H7 (cell line): ENCODE measurements at regions not wholly inside any gene's neighbourhood (a gene's known extent, or its start where the extent isn't known, plus 50 kb on each side); places are given as distances from the start of the nearest gene placed in this dataset.

ENCODE experiments used
- DNase-seq: peaks from one replicate; pipeline ENCODE4 v3.0.0; 2012
- H3K27me3 ChIP-seq: 2 replicates; pipeline ENCODE4 v1.6.0; 2011; ENCODE audit warnings: mild to moderate bottlenecking, low read length; ENCODE audit not compliant: control insufficient read depth, insufficient read depth
- H3K36me3 ChIP-seq: replicated peaks from 2 replicates; pipeline ENCODE4 v1.5.1; 2011; ENCODE audit warnings: low read length; ENCODE audit not compliant: control insufficient read depth, insufficient read depth
- H3K4me3 ChIP-seq: 2 replicates; pipeline ENCODE4 v1.5.1; 2011; ENCODE audit warnings: low read depth, mild to moderate bottlenecking, control low read depth, low read length, moderate library complexity; ENCODE audit not compliant: insufficient read depth

DNA sequence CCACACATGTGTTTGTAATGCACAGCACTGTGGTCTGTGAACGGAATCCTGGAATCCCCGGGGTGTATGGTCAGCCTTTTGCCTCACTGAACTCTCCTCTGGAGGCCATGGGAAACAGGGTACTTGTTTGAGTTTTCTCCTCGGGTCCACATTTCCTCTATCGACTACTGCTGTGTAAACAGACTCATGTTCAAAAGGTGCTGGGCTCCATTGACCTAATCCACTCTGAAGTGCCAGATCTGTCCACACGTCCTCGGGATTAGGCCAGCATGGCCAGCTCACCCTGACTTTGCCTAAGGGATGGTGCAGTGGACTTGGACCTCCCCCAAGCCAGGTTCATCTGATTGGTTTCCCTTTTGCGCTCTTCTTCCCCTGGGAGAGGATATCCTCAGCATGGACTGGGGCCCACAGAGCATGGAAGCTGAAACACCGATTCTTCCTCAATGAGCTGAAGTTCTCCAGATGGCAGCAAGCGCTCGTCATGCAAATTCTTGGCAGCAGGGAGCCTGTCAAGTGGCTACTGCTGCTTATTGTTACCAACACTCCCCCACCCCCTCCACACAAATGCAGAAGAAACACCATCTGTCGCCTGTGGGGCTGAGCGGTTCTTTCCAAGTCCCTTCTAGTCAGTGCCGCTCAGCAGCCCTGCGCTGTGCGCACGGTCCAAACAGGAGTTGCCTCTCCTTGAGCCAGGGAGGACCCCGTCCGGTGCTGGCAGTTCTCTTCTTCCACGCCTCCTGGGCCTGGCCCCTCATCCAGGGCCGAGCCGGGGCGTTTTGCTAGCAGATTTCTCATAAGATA is 292.6 kb upstream of the MARCKS start:
- H3K4me3 ChIP-seq, result peak overlapping the region; percentile 4; the same call in 1 of the 2 replicates
- H3K36me3 ChIP-seq, result no peaks in the 10 kb centered on the region
- H3K27me3 ChIP-seq, result no peaks in the 10 kb centered on the region
- peak; percentile 72 for DNase-seq

DNA sequence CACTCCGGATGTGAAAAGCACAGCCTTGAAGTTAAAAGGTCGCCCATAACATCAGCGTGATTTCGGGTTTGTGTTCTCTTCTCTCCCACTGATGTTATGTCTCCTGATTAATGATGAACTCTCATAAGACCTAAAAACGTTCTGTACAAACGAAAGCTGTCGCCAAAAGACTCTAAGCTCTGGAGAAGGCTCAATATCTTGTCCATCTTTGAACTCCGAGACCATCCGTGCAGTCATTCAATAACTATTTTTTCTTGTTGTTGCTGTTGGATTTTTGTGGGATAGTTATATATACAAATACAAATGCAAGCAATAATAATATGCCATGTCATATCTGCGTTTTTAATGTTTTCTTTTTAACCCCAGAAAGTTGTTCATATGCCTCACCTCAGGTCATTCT is 291.8 kb upstream of the MARCKS start:
- DNase-seq, result no peak
- H3K27me3 ChIP-seq, result no peaks in the 10 kb centered on the region
- H3K4me3 ChIP-seq, result no peak overlapping the region
- H3K36me3 ChIP-seq, result no peaks in the 10 kb centered on the region

DNA sequence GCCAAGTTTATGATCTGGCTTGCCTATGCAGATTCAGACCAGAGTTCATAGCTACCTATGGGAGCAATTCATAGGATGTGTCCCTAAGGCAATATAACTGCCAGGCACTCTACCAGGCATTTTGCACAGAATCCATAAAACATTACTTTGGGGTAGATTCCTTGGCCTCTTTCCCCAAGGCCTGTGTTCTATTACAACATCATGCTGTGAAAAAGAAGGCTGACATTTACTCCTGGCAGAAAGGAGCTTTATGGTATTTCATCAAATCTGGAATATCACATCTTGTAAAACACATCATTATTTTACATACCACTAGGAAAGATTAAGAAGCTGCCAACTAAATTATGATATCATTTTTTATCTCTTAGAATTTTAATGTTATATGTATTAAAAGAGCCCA is 287.0 kb upstream of the MARCKS start:
- no peak for DNase-seq
- Histone ChIP-seq H3K4me3 (no peak overlapping the region), H3K36me3 (no peaks in the 10 kb centered on the region), H3K27me3 (no peaks in the 10 kb centered on the region)

DNA sequence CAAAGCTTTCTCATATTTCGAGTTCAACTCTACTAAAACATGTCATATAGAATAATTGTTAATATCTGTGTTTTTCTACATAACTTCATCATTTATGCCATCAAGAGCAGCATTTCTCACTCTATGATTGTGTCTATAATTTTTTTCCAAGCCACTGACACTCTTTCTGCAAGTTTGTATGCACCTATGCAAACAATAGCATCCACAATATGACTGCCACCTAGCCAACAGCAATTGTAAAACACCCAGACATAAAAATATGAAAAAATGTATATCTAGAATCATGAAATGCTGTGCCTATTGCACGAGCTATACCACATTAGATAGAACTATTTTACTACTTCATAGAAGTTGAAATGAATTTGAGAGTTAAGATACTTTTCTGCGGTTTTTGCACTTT is 286.5 kb upstream of the MARCKS start:
- DNase-seq, result no peak
- no peaks in the 10 kb centered on the region for H3K27me3 ChIP-seq
- no peaks in the 10 kb centered on the region for H3K36me3 ChIP-seq
- H3K4me3 ChIP-seq, result no peak overlapping the region

DNA sequence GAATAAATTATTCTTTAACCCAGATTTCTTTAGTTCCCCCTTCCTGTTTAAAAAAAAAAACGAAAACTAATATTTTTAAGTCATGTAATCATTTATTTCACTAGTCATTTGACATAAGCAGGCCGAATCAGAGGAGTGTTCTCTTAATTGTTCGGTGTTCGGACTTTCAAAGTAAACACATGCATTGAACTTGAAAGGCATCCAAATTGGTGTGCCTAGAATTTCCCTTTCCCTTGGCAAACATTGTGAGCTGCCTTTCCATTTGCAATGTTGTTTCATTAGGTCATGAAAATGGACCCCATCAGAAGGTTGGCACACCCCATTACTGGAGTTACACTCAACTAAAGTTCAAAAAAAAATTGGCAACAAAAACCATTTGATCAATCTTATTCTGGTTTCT is 283.0 kb upstream of the MARCKS start:
- Histone ChIP-seq H3K27me3 (no peaks in the 10 kb centered on the region), H3K36me3 (no peaks in the 10 kb centered on the region), H3K4me3 (no peak overlapping the region)
- no peak for DNase-seq

DNA sequence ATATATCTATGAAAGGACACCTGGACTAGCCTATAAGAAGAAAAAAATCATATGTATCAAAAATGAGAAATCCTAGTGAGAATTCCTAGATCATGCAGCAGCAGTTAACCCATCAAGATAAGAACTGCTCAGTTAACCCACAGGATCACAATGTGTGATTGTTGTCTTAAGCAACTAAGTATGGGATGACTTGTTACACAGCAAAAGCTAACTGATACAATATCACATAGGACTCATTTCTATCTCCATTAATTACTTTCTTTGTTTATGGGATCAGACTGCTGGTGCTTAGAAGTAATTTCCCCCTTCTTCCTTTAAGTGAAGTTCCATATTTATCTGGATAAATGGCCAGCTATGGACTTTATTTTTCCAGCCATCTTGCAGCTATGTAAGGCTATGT is 280.8 kb upstream of the MARCKS start:
- DNase-seq, result no peak
- Histone ChIP-seq H3K4me3 (no peak overlapping the region), H3K27me3 (no peaks in the 10 kb centered on the region), H3K36me3 (no peaks in the 10 kb centered on the region)

DNA sequence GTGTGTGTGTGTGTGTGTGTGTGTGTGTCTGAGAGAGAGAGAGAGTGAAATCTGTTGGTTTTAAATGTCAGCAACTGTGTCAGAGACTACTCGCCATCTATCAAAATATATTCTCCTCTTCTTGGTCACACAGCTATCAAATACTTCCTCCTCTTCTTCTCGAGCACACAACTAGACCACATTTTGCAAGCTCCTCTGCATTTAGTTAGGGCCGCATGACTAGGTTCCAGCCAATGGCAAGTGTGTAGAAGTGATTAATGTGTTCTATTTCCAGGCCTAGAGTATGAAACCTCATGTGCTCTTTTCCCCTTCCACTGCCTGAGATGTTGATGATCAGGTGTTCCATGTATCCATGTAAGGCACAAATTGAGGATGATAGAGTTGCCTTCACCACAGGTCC is 278.5 kb upstream of the MARCKS start:
- Histone ChIP-seq H3K36me3 (no peaks in the 10 kb centered on the region), H3K4me3 (no peak overlapping the region), H3K27me3 (no peaks in the 10 kb centered on the region)
- no peak for DNase-seq

DNA sequence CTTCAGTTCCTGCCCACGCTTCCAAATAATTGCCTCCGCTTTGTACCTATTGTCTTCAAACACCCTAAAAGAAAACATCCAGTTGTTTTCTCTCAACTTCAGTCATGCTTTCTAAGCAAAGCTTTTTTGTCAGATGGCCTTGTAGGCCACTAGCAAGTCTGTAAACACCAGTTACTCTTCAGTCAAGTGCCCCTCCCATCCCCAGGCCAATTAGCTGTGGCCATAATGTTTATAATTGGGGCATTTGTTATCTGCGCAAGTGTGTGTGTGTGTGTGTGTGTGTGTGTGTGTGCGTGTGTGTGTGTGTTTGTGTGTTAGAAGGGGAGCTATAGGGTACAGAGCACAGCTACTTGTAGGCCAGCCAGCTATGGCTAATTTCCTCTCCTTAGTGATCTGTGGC is 272.4 kb upstream of the MARCKS start:
- Histone ChIP-seq H3K36me3 (no peaks in the 10 kb centered on the region), H3K27me3 (no peaks in the 10 kb centered on the region), H3K4me3 (no peak overlapping the region)
- DNase-seq, result no peak

DNA sequence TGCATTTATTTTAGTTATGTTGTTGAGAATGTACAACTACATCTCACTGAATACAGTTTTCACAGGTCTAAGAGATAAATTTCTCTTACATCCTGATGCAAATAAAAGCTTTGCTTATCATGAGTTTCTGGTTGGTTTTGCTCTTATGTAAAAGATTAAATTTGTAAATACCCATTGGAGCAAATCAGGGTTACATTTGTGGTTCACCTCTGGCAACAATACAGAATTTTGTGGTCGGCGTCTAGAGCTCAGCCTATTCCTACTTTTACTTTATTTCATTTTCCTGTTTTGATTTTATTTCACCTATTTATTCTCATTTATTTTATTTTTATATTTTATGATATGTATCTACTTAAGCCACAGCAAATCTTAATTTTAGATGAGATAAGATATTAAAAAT is 271.9 kb upstream of the MARCKS start:
- no peaks in the 10 kb centered on the region for H3K27me3 ChIP-seq
- DNase-seq, result no peak
- H3K36me3 ChIP-seq, result no peaks in the 10 kb centered on the region
- no peak overlapping the region for H3K4me3 ChIP-seq

DNA sequence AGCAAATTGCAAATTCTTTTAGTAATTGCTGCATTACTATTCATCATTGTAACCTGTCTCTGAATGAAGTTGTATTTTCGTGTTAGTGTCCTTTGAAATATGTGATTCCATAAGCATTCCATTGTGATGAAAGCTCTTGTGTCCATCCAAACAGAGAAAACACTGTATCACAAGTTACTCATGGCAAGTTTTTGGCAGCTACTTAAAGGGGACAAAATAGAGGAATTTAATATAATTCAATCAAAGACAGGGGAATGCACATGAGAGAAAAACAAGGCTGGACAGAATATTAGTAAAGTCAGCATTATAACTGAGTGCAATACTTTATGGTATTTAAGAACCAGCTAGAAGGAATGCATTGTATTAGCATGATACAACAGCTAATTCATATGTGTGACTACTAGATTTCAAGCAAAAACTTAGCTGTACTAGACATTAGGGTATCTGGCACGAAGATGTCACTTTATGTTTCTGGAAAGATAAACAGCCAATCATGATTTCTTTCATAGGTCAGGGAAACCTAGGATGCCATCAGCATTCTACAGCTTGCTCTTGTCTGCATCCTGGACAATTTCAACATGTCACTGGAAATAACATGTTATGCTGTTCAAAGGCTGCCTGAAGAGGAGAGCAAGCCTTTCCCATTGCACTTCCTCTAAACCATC is 270.6 kb upstream of the MARCKS start:
- no peak for DNase-seq
- Histone ChIP-seq H3K36me3 (no peaks in the 10 kb centered on the region), H3K4me3 (no peak overlapping the region)

DNA sequence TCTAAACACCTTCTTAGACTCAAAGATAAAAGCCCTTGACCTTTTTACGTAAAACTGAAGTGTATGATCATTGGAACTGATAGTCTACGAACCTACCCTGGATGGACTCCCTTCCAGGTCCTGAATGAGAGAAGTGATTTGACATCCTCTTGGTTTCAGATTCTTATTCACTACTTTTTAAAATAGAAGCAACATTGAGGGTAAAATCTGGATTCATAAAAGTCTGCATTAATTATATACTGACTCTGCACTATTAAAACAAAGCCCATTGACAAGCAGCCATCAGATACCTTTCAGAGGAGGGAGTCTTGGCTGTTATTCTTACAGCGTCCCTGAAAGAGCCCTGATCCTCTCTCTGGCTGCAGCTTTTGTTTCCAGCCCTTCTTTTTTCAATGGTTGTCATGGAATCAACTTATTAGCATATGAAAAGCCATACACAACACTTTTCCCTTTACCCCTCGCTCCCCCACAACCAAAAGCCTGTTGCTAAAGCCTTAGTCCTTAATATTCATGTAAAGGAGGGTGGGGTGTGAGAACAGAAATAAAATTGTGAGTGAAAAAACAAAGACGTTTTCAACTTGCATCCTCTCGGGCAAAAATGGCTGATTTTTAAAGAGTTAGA is 270.0 kb upstream of the MARCKS start:
- no peak overlapping the region for H3K4me3 ChIP-seq
- H3K27me3 ChIP-seq, result no peaks in the 10 kb centered on the region
- no peaks in the 10 kb centered on the region for H3K36me3 ChIP-seq
- DNase-seq, result peak; percentile 35

More for the DNA sequence above, 270.6 kb upstream of the MARCKS start:
- H3K27me3 ChIP-seq, result no peaks in the 10 kb centered on the region

DNA sequence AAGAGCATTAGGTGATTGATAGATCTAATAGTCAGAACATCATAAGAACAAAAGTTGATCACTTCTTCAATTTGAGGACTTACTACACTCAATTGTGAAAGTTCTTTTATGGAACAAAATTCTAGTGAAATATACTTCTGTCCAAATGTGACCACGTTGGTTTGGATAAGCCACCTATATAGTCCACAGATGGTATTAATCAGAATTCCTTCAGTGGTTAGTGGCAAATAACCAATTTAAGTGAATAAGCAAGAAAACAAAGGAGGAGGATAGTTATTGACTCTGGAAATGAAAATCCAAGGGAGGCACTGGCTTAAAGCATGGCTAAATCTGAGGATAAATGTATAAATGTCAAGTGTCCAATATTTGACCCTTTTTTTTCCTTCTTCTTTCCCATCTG is 268.5 kb upstream of the MARCKS start:
- no peaks in the 10 kb centered on the region for H3K27me3 ChIP-seq
- DNase-seq, result no peak
- no peak overlapping the region for H3K4me3 ChIP-seq
- H3K36me3 ChIP-seq, result no peaks in the 10 kb centered on the region

DNA sequence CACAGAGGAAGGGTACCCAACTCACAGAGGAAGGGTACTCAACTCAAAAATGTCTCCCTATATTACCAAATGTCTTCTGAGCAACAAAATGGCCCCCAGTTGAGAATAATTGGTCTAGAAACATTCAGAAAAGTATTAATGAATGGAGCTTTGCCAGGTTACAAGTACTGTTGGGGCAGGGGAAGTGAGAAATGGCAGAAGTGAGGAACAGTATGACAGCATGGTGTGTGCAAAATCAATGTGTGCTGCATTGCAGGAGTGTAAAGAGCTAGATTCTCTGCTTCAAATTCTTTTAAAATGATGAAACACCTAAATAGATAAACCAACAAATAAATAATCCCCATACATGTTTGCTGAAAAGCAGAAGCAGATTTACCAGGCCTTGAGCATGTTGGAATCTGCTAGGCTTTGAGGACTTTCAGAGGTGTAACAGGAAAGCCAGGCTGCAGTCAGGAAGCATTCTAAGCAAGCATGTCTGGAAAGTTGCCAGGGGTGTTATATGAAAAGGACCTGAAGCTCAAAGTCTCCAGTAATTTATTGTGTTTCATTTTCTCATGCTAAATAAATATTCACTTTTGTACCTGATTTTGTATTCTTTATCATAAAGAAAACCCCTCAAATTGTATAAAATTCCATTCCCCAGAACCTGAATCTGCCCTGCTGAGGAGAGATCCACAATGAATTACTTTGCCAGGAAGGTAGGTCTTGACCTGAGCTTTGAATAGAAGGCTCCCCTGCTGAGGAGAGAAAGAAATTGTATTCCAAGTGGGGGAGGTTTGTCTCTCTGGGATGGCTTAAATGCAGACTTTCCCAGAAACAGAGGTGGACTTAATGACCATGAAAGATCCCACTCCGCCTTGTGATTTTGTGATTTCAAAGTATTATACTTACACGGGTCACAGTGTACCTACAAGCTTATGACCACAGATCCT is 265.0 kb upstream of the MARCKS start:
- Histone ChIP-seq H3K36me3 (no peaks in the 10 kb centered on the region), H3K27me3 (no peaks in the 10 kb centered on the region), H3K4me3 (no peak overlapping the region)
- peak; percentile 1 for DNase-seq

DNA sequence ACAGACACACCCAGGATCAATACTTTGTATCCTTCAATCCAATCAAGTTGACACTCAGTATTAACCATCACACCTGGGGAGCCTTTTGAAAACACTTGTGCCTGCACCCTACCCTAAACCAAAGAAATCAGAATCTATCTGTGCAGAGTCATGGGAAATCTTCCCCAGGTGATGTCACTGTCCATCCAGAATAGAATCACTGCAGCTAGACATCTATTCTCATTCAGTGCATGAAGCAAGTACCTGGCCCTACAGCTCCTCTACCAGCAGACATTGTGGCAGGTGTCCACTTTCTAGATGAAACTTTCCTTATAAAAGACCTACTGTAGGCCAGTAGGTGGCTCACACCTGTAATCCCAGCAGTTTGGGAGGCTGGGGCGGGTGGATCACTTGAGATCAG is 262.4 kb upstream of the MARCKS start:
- no peak overlapping the region for H3K4me3 ChIP-seq
- no peaks in the 10 kb centered on the region for H3K36me3 ChIP-seq
- no peaks in the 10 kb centered on the region for H3K27me3 ChIP-seq
- no peak for DNase-seq
